H1 (cell line): ENCODE measurements at regions not wholly inside any gene's neighbourhood (a gene's known extent, or its start where the extent isn't known, plus 50 kb on each side); places are given as distances from the start of the nearest gene placed in this dataset.

Experiments
- CTCF ChIA-PET: fragments of 300-600 bp; sonication (Branson Sonifier 250); formaldehyde crosslinking; loops from one replicate; lab custom pipeline; 2021; ENCODE audit not compliant: partially characterized antibody; lab: Charles Lee
- POLR2A ChIA-PET: fragments of 300-600 bp; sonication (Branson Sonifier 250); formaldehyde crosslinking; loops from one replicate; lab custom pipeline; 2021; ENCODE audit warnings: inconsistent platforms; ENCODE audit not compliant: partially characterized antibody; lab: Charles Lee
- DNase-seq, 2 experiments: peaks; one replicate each; pipeline versions ENCODE4 v3.0.0 to v3.0.0-alpha.2; 2010 to 2022; ENCODE audit warnings: low spot score in 2 of 2, low read depth in 1 of 2, mixed read lengths in 1 of 2
- FAIRE-seq: peaks from 2 replicates; lab custom pipeline; 2011; peaks lifted over from hg19 to GRCh38; lab: Jason Lieb, UNC
- H2AFZ ChIP-seq: 2 replicates; pipeline ENCODE4 v1.8.1; 2012; ENCODE audit warnings: low read length, inconsistent platforms
- H2AK5ac ChIP-seq: 2 replicates; pipeline ENCODE4 v1.6.1; 2013; ENCODE audit warnings: low read depth, low read length
- H2BK120ac ChIP-seq: replicated peaks from 2 replicates; pipeline ENCODE3; 2013; ENCODE audit warnings: low read depth, low read length, inconsistent platforms
- H2BK12ac ChIP-seq: 2 replicates; pipeline ENCODE4 v1.6.1; 2013; ENCODE audit warnings: low read depth, low read length
- H2BK15ac ChIP-seq: 2 replicates; pipeline ENCODE4 v1.6.1; 2013; ENCODE audit warnings: low read length
- H2BK20ac ChIP-seq: 2 replicates; pipeline ENCODE4 v1.6.1; 2013; ENCODE audit warnings: low read length
- H2BK5ac ChIP-seq: 2 replicates; pipeline ENCODE4 v1.6.1; 2013; ENCODE audit warnings: low read depth, low read length
- H3K14ac ChIP-seq: 2 replicates; pipeline ENCODE4 v1.6.1; 2013; ENCODE audit warnings: inconsistent platforms; ENCODE audit not compliant: insufficient read length
- H3K18ac ChIP-seq: 2 replicates; pipeline ENCODE4 v1.6.1; 2013; ENCODE audit warnings: low read length; ENCODE audit errors: extremely low read depth
- H3K23ac ChIP-seq: 2 replicates; pipeline ENCODE4 v1.6.1; 2013; ENCODE audit warnings: inconsistent platforms; ENCODE audit not compliant: insufficient read length
- H3K23me2 ChIP-seq: 2 replicates; pipeline ENCODE4 v1.6.1; 2013; ENCODE audit warnings: low read depth, low read length
- H3K27ac ChIP-seq: 2 replicates; pipeline ENCODE4 v1.6.1; 2011; ENCODE audit warnings: low read depth, low read length, inconsistent platforms
- H3K27me3 ChIP-seq, 4 experiments: replicated peaks in 1 of 4; 1 replicate in 1 of 4; 2 replicates in 3 of 4; pipeline versions ENCODE4 v1.6.1 to v1.8.1; 2011 to 2013; ENCODE audit warnings: low read length in 3 of 4, mild to moderate bottlenecking in 3 of 4, inconsistent platforms in 2 of 4, mixed read lengths in 2 of 4, moderate library complexity in 1 of 4; ENCODE audit not compliant: control insufficient read depth in 3 of 4, insufficient read depth in 3 of 4; ENCODE audit errors: extremely low read depth in 1 of 4
- H3K36me3 ChIP-seq, 4 experiments: 2 replicates each; pipeline versions ENCODE4 v1.6.1 to v1.8.1; 2011 to 2013; ENCODE audit warnings: mild to moderate bottlenecking in 4 of 4, low read length in 3 of 4, moderate library complexity in 2 of 4, control low read depth in 1 of 4, inconsistent platforms in 1 of 4; ENCODE audit not compliant: insufficient read depth in 4 of 4, control insufficient read depth in 2 of 4
- H3K4ac ChIP-seq: replicated peaks from 2 replicates; pipeline ENCODE3; 2013; ENCODE audit warnings: low read length, low read depth, mixed read lengths, inconsistent platforms; ENCODE audit not compliant: insufficient read length
- H3K4me1 ChIP-seq, 4 experiments: replicated peaks in 1 of 4; 1 replicate in 1 of 4; 2 replicates in 3 of 4; pipeline versions ENCODE4 v1.6.1 to v1.8.1; 2011 to 2013; ENCODE audit warnings: low read length in 3 of 4, inconsistent platforms in 2 of 4, mixed read lengths in 1 of 4; ENCODE audit not compliant: insufficient read depth in 4 of 4, control insufficient read depth in 3 of 4
- H3K4me2 ChIP-seq, 2 experiments: 2 replicates each; pipeline versions ENCODE4 v1.6.1 to v1.8.1; 2011 to 2013; ENCODE audit warnings: low read depth in 2 of 2, low read length in 2 of 2, control low read depth in 1 of 2, inconsistent platforms in 1 of 2, mild to moderate bottlenecking in 1 of 2; ENCODE audit not compliant: insufficient read depth in 1 of 2
- H3K4me3 ChIP-seq, 4 experiments: fragments of 200-600, 300-600 bp in 1 of 4; sonication (generic), shearing (Covaris generic), sonication (Bioruptor Twin) in 1 of 4; 2 replicates each; pipeline versions ENCODE4 v1.5.1 to v1.8.1; 2011 to 2016; ENCODE audit warnings: low read length in 4 of 4, low read depth in 3 of 4, control low read depth in 2 of 4, inconsistent platforms in 2 of 4, mild to moderate bottlenecking in 2 of 4, mixed read lengths in 1 of 4, moderate library complexity in 1 of 4; ENCODE audit not compliant: insufficient read depth in 2 of 4; ENCODE audit errors: extremely low read depth in 1 of 4
- H3K56ac ChIP-seq: replicated peaks from 2 replicates; pipeline ENCODE3; 2013; ENCODE audit warnings: low read depth, mild to moderate bottlenecking, mixed read lengths, low read length, inconsistent platforms; ENCODE audit not compliant: insufficient read length
- H3K79me1 ChIP-seq: 2 replicates; pipeline ENCODE4 v1.6.1; 2013; ENCODE audit warnings: low read depth, low read length, control low read depth
- H3K79me2 ChIP-seq, 2 experiments: 2 replicates each; pipeline versions ENCODE4 v1.6.1 to v1.8.1; 2012 to 2013; ENCODE audit warnings: low read length in 2 of 2, mild to moderate bottlenecking in 2 of 2, inconsistent platforms in 1 of 2; ENCODE audit not compliant: insufficient read depth in 2 of 2, control insufficient read depth in 1 of 2
- H3K9ac ChIP-seq, 4 experiments: replicated peaks in 1 of 4; 1 replicate in 1 of 4; 2 replicates in 3 of 4; pipeline versions ENCODE4 v1.6.1 to v1.8.1; 2011 to 2013; ENCODE audit warnings: low read depth in 3 of 4, low read length in 3 of 4, control low read depth in 2 of 4, mild to moderate bottlenecking in 2 of 4, moderate library complexity in 2 of 4, inconsistent platforms in 1 of 4; ENCODE audit errors: extremely low read depth in 1 of 4
- H3K9me3 ChIP-seq, 2 experiments: 2 replicates each; pipeline versions ENCODE4 v1.6.1 to v1.8.1; 2012 to 2013; ENCODE audit warnings: mild to moderate bottlenecking in 2 of 2, moderate library complexity in 2 of 2, control low read depth in 1 of 2, inconsistent platforms in 1 of 2, low read depth in 1 of 2, low read length in 1 of 2, mixed read lengths in 1 of 2; ENCODE audit not compliant: insufficient read depth in 2 of 2
- H4K20me1 ChIP-seq, 2 experiments: replicated peaks in 1 of 2; 2 replicates each; pipeline versions ENCODE3 to v1.8.1; 2011 to 2013; ENCODE audit warnings: inconsistent platforms in 2 of 2, low read length in 2 of 2, mild to moderate bottlenecking in 1 of 2; ENCODE audit not compliant: insufficient read depth in 2 of 2, control insufficient read depth in 1 of 2
- H4K5ac ChIP-seq: 2 replicates; pipeline ENCODE4 v1.6.1; 2013; ENCODE audit warnings: low read length, low read depth, mixed read lengths, inconsistent platforms; ENCODE audit not compliant: insufficient read length
- H4K8ac ChIP-seq: 2 replicates; pipeline ENCODE4 v1.8.0; 2013; ENCODE audit warnings: mild to moderate bottlenecking, moderate library complexity, low read length, inconsistent platforms; ENCODE audit not compliant: insufficient read depth; ENCODE audit errors: extremely low read depth
- H4K91ac ChIP-seq: replicated peaks from 2 replicates; pipeline ENCODE3; 2013; ENCODE audit warnings: low read length, mixed read lengths, inconsistent platforms; ENCODE audit not compliant: insufficient read length
- BRCA1 ChIP-seq: IDR thresholded peaks from 2 replicates; pipeline ENCODE4 v1.6.1; 2012; ENCODE audit warnings: low read depth, low read length, improper control_type of control experiment
- JUN ChIP-seq: IDR thresholded peaks from 2 replicates; pipeline ENCODE4 v1.6.1; 2011; ENCODE audit warnings: low read depth, mild to moderate bottlenecking, improper control_type of control experiment, low read length
- JUND ChIP-seq: IDR thresholded peaks from 2 replicates; pipeline ENCODE4 v1.6.1; 2011; ENCODE audit warnings: mild to moderate bottlenecking, improper control_type of control experiment, low read length
- PHF8 ChIP-seq: fragments of 200-600 bp; sonication (generic); conservative IDR thresholded peaks from 2 replicates; pipeline ENCODE4 v1.7.1; 2012; ENCODE audit warnings: low read depth, mild to moderate bottlenecking, inconsistent platforms, low read length, moderate library complexity
- RNF2 ChIP-seq: fragments of 200-900, 300-1000 bp; sonication (generic); IDR thresholded peaks from 2 replicates; pipeline ENCODE4 v1.7.1; 2016; ENCODE audit warnings: borderline replicate concordance, low read depth, mild to moderate bottlenecking, antibody characterized with exemption, low read length; ENCODE audit not compliant: poor library complexity, severe bottlenecking; ENCODE audit errors: missing control alignments
- RXRA ChIP-seq: IDR thresholded peaks from 2 replicates; pipeline ENCODE4 v1.6.1; 2011; ENCODE audit warnings: low read depth, mild to moderate bottlenecking, low read length, moderate library complexity; ENCODE audit not compliant: insufficient read depth
- SP2 ChIP-seq: IDR thresholded peaks from 2 replicates; pipeline ENCODE4 v1.6.1; 2012; ENCODE audit warnings: mild to moderate bottlenecking, low read length, inconsistent platforms
- WGBS, 2 experiments: shearing (Covaris generic) in 1 of 2; methylation state at CpG; one replicate each; pipeline versions ENCODE4 v1.1.6 to v1.1.7; 2013 to 2015; ENCODE audit warnings: low lambda C conversion rate in 2 of 2, mixed read lengths in 2 of 2, inconsistent platforms in 1 of 2, low coverage in 1 of 2, missing lambda C conversion rate in 1 of 2; ENCODE audit not compliant: insufficient replicate concordance in 2 of 2, insufficient coverage in 1 of 2, insufficient read length in 1 of 2; ENCODE audit errors: extremely low coverage in 1 of 2, missing lambda C conversion rate in 1 of 2; 5-methylcytosine and 5-hydroxymethylcytosine counted together
- TF ChIP-seq, protein P1 (sequence below): IDR thresholded peaks from 2 replicates; pipeline ENCODE4 v1.6.1; 2011; ENCODE audit warnings: low read length, improper control_type of control experiment

DNA sequence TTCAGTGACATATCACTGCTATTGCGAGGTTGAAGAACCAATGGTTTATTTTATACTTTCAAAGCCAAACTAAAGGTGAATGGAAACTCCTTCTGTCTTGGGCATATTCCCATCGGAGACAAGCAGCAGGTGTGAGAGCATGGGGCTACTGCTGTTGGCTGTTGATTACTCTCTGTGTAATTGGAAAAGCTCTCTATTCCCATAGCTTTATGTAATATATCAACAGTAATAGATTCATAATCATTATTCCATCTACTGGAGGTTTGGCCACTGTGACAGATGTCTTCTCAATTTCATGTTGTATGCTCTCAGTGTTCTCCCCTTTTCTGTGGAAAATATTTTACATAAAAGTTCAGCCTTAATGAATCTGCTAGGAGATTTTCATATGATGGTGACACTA is 352.0 kb downstream of the BTG1 start (continued):
- no peak for TF ChIP-seq BRCA1
- TF ChIP-seq, all 59 proteins: peak for 0

DNA sequence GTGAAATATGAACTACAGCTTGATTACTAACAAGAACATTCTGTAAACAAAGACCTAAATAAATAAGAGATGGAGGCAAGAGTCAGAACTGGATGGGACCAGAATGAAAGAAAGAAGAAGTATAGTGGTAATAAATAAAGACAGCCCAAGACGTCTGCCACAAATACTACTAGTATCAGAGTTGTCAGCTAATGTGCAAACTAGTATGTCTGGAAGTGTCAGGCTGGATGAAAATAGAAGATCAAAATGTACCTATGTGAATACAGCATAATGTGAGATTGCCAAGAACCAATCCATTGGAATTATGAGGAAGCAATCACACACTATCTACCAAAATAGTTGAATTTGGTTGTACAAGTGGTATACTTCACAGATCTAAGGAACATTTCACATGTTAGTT is 353.0 kb downstream of the BTG1 start:
- no peak overlapping the region for H3K4ac ChIP-seq
- H3K36me3 ChIP-seq, result no peaks in the 10 kb centered on the region
- no peak overlapping the region for H3K4me2 ChIP-seq
- H3K4me1 ChIP-seq, result no peaks in the 10 kb centered on the region
- no peak overlapping the region for H3K9ac ChIP-seq
- no peak overlapping the region for H3K27ac ChIP-seq
- DNase-seq, result no peak
- TF ChIP-seq PHF8 (no peak), RNF2 (no peak), JUND (no peak), SP2 (no peak), JUN (no peak), RXRA (no peak)
- TF ChIP-seq, protein P1, sequence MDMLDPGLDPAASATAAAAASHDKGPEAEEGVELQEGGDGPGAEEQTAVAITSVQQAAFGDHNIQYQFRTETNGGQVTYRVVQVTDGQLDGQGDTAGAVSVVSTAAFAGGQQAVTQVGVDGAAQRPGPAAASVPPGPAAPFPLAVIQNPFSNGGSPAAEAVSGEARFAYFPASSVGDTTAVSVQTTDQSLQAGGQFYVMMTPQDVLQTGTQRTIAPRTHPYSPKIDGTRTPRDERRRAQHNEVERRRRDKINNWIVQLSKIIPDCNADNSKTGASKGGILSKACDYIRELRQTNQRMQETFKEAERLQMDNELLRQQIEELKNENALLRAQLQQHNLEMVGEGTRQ, result no peak
- TF ChIP-seq, all 59 proteins: peak for 0
- POLR2A ChIA-PET, result no interaction called here
- no peak overlapping the region for H2BK120ac ChIP-seq
- H3K18ac ChIP-seq, result no peak overlapping the region
- no peaks in the 10 kb centered on the region for H3K79me2 ChIP-seq
- WGBS, 2 experiments, result 89% methylated on average over 1 of the region's 1 CpG; no CpG with 5 or more reads in 1 of the 2 experiments
- no peak overlapping the region for H4K5ac ChIP-seq
- H2BK12ac ChIP-seq, result no peak overlapping the region
- CTCF ChIA-PET, result interaction anchor here (1.5 to 1.9 kb wide), 2 partner anchors 19 to 410 kb away, joined by 3 to 5 read pairs; no protein-coding TSS in a partner anchor
- H2AK5ac ChIP-seq, result no peak overlapping the region
- no peaks in the 10 kb centered on the region for H3K9me3 ChIP-seq
- H2BK5ac ChIP-seq, result no peak overlapping the region
- no peak overlapping the region for H3K4me3 ChIP-seq
- H4K20me1 ChIP-seq, result no peaks in the 10 kb centered on the region
- H3K27me3 ChIP-seq, result no peaks in the 10 kb centered on the region
- no peaks in the 10 kb centered on the region for H3K23me2 ChIP-seq
- H3K14ac ChIP-seq, result no peak overlapping the region
- no peak overlapping the region for H4K8ac ChIP-seq
- no peak overlapping the region for H2BK15ac ChIP-seq
- no peak overlapping the region for H3K56ac ChIP-seq
- H3K23ac ChIP-seq, result no peak overlapping the region
- H4K91ac ChIP-seq, result no peak overlapping the region
- FAIRE-seq, result no peak
- no peak overlapping the region for H2AFZ ChIP-seq
- H3K79me1 ChIP-seq, result no peaks in the 10 kb centered on the region
- no peak overlapping the region for H2BK20ac ChIP-seq
